Liver (tissue), 8 donors: ENCODE measurements at regions not wholly inside any gene's neighbourhood (a gene's known extent, or its start where the extent isn't known, plus 50 kb on each side); places are given as distances from the start of the nearest gene placed in this dataset.

ENCODE experiments used
- DNase-seq: peaks from one replicate; pipeline ENCODE4 v3.0.0-alpha.2; 2017; ENCODE audit warnings: low spot score
- H3K27ac ChIP-seq, 2 donors: one replicate each; pipeline ENCODE4 v1.7.0; 2013; ENCODE audit warnings: inconsistent platforms in 2 of 2, low read length in 2 of 2, control low read depth in 1 of 2, low read depth in 1 of 2, mild to moderate bottlenecking in 1 of 2
- H3K27me3 ChIP-seq, 4 donors: one replicate each; pipeline versions ENCODE4 v1.6.1 to v1.7.0; 2013; ENCODE audit warnings: low read length in 3 of 4, inconsistent platforms in 1 of 4, mild to moderate bottlenecking in 1 of 4, moderate library complexity in 1 of 4; ENCODE audit not compliant: control insufficient read depth in 4 of 4, insufficient read depth in 4 of 4
- H3K36me3 ChIP-seq, 4 donors: one replicate each; pipeline versions ENCODE4 v1.6.1 to v1.7.0; 2013; ENCODE audit warnings: low read length in 3 of 4, mild to moderate bottlenecking in 3 of 4, low read depth in 1 of 4, moderate library complexity in 1 of 4; ENCODE audit not compliant: control insufficient read depth in 4 of 4, insufficient read depth in 3 of 4
- H3K4me1 ChIP-seq, 4 donors: one replicate each; pipeline versions ENCODE4 v1.6.1 to v1.7.0; 2013; ENCODE audit warnings: low read length in 3 of 4, mild to moderate bottlenecking in 3 of 4, moderate library complexity in 1 of 4; ENCODE audit not compliant: control insufficient read depth in 4 of 4, insufficient read depth in 4 of 4
- H3K4me3 ChIP-seq, 3 donors: one replicate each; pipeline versions ENCODE4 v1.6.1 to v1.7.0; 2013; ENCODE audit warnings: low read length in 3 of 3, control low read depth in 1 of 3, low read depth in 1 of 3, mild to moderate bottlenecking in 1 of 3
- H3K9ac ChIP-seq, 2 donors: one replicate each; pipeline ENCODE4 v1.7.0; 2013; ENCODE audit warnings: low read length in 2 of 2, mild to moderate bottlenecking in 2 of 2, moderate library complexity in 2 of 2, control low read depth in 1 of 2, low read depth in 1 of 2
- H3K9me3 ChIP-seq, 4 donors: one replicate each; pipeline versions ENCODE4 v1.6.1 to v1.7.0; 2013; ENCODE audit warnings: low read length in 3 of 4; ENCODE audit not compliant: control insufficient read depth in 4 of 4
- EGR1 ChIP-seq, 2 donors: IDR thresholded peaks; 2 replicates each; pipeline ENCODE4 v1.6.1; 2016 to 2018; ENCODE audit warnings: antibody characterized with exemption in 2 of 2, low read depth in 2 of 2
- FOXA1 ChIP-seq: IDR thresholded peaks from 2 replicates; pipeline ENCODE4 v1.6.1; 2016; ENCODE audit warnings: antibody characterized with exemption
- FOXA2 ChIP-seq: IDR thresholded peaks from 2 replicates; pipeline ENCODE4 v1.6.1; 2016; ENCODE audit warnings: antibody characterized with exemption
- GABPA ChIP-seq, 2 donors: IDR thresholded peaks in 1 of 2; conservative IDR thresholded peaks in 1 of 2; 2 replicates each; pipeline ENCODE4 v1.6.1; 2016; ENCODE audit warnings: antibody characterized with exemption in 2 of 2, mild to moderate bottlenecking in 1 of 2, moderate library complexity in 1 of 2
- HNF4A ChIP-seq, 2 donors: conservative IDR thresholded peaks; 2 replicates each; pipeline ENCODE4 v1.6.1; 2016; ENCODE audit warnings: antibody characterized with exemption in 2 of 2, mild to moderate bottlenecking in 2 of 2
- JUND ChIP-seq, 2 donors: IDR thresholded peaks; 2 replicates each; pipeline ENCODE4 v1.6.1; 2016; ENCODE audit warnings: antibody characterized with exemption in 2 of 2
- NR2F2 ChIP-seq: IDR thresholded peaks from 2 replicates; pipeline ENCODE4 v1.6.1; 2016; ENCODE audit warnings: antibody characterized with exemption
- RAD21 ChIP-seq, 2 donors: IDR thresholded peaks; 2 replicates each; pipeline ENCODE4 v1.6.1; 2016; ENCODE audit warnings: antibody characterized with exemption in 2 of 2, mild to moderate bottlenecking in 2 of 2
- RXRA ChIP-seq, 2 donors: IDR thresholded peaks; 2 replicates each; pipeline ENCODE4 v1.6.1; 2017 to 2018; ENCODE audit warnings: antibody characterized with exemption in 2 of 2, mild to moderate bottlenecking in 1 of 2
- SP1 ChIP-seq: IDR thresholded peaks from 2 replicates; pipeline ENCODE4 v1.6.1; 2018; ENCODE audit warnings: antibody characterized with exemption, mild to moderate bottlenecking
- TAF1 ChIP-seq: conservative IDR thresholded peaks from 2 replicates; pipeline ENCODE4 v1.6.1; 2016; ENCODE audit warnings: antibody characterized with exemption, mild to moderate bottlenecking
- YY1 ChIP-seq: IDR thresholded peaks from 2 replicates; pipeline ENCODE4 v1.6.1; 2016; ENCODE audit warnings: antibody characterized with exemption, mild to moderate bottlenecking
- WGBS: extraction: QIAGEN DNeasy Blood & Tissue Kit; methylation state at CpG from one replicate; pipeline ENCODE4 v1.1.7; 2013; 5-methylcytosine and 5-hydroxymethylcytosine counted together
- TF ChIP-seq, protein P1 (sequence below): fragments of 150-350 bp; IDR thresholded peaks from 2 replicates; pipeline ENCODE4 v1.5.1; 2017; ENCODE audit warnings: improper control_type of control experiment, low read depth, low read length; ENCODE audit not compliant: missing input control
- TF ChIP-seq, protein P2 (sequence below): IDR thresholded peaks from 2 replicates; pipeline ENCODE4 v1.6.1; 2016; ENCODE audit warnings: antibody characterized with exemption
- TF ChIP-seq, protein P3 (sequence below): IDR thresholded peaks from 2 replicates; pipeline ENCODE4 v1.6.1; 2016; ENCODE audit warnings: antibody characterized with exemption, mild to moderate bottlenecking
- TF ChIP-seq, protein P4 (sequence below): IDR thresholded peaks from 2 replicates; pipeline ENCODE4 v1.6.1; 2016; ENCODE audit warnings: antibody characterized with exemption
- TF ChIP-seq, protein P5 (sequence below): IDR thresholded peaks from 2 replicates; pipeline ENCODE4 v1.6.1; 2016; ENCODE audit warnings: antibody characterized with exemption
- donor health status: healthy.
- donor health status: healthy.
- donor health status: healthy.
- donor health status: healthy.
- donor health status: healthy.

DNA sequence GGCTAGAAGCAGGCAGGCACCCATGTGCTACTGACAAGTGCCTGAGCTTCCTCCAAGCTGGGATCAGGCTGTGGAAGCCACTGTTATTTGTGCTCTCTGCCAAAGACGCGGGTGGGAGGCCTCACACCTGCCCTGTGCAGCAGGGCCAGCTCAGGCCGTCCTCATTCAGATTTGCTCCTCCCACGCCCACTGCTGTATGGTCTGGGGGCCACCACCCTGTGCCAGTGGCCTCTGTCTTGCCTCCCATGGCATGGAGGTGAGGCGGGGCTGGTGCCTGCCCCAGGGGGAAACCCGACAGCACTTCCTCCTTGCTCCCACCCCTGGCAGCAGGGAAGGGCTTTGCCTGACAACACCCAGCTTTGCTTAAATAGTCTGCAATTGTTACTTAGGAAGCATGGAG, 356.5 kb upstream of the CDH8 start:
- Histone ChIP-seq H3K27me3 (no peaks in the 10 kb centered on the region), H3K4me1 (no peaks in the 10 kb centered on the region), H3K9ac (no peak overlapping the region), H3K9me3 (no peaks in the 10 kb centered on the region), H3K36me3 (no peaks in the 10 kb centered on the region), H3K4me3 (no peak overlapping the region), H3K27ac (no peak overlapping the region)
- DNase-seq: no peak
- TF ChIP-seq YY1 (no peak), GABPA (IDR thresholded peaks at IDR 0.05 in 1 of 2, conservative IDR thresholded peaks at IDR 0.05 in 1 of 2) (no peak), FOXA2 (no peak), TAF1 (no peak), RAD21 (IDR thresholded peaks at IDR 0.05) (no peak), FOXA1 (no peak), HNF4A (conservative IDR thresholded peaks at IDR 0.05) (no peak), JUND (IDR thresholded peaks at IDR 0.05) (no peak), RXRA (IDR thresholded peaks at IDR 0.05) (no peak), SP1 (no peak), NR2F2 (no peak), EGR1 (IDR thresholded peaks at IDR 0.05; ENCODE audit: low read depth in 2 of 2) (no peak)
- TF ChIP-seq, protein P1, sequence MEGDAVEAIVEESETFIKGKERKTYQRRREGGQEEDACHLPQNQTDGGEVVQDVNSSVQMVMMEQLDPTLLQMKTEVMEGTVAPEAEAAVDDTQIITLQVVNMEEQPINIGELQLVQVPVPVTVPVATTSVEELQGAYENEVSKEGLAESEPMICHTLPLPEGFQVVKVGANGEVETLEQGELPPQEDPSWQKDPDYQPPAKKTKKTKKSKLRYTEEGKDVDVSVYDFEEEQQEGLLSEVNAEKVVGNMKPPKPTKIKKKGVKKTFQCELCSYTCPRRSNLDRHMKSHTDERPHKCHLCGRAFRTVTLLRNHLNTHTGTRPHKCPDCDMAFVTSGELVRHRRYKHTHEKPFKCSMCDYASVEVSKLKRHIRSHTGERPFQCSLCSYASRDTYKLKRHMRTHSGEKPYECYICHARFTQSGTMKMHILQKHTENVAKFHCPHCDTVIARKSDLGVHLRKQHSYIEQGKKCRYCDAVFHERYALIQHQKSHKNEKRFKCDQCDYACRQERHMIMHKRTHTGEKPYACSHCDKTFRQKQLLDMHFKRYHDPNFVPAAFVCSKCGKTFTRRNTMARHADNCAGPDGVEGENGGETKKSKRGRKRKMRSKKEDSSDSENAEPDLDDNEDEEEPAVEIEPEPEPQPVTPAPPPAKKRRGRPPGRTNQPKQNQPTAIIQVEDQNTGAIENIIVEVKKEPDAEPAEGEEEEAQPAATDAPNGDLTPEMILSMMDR: no peak
- TF ChIP-seq, protein P2, sequence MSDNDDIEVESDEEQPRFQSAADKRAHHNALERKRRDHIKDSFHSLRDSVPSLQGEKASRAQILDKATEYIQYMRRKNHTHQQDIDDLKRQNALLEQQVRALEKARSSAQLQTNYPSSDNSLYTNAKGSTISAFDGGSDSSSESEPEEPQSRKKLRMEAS: no peak
- TF ChIP-seq, protein P3, sequence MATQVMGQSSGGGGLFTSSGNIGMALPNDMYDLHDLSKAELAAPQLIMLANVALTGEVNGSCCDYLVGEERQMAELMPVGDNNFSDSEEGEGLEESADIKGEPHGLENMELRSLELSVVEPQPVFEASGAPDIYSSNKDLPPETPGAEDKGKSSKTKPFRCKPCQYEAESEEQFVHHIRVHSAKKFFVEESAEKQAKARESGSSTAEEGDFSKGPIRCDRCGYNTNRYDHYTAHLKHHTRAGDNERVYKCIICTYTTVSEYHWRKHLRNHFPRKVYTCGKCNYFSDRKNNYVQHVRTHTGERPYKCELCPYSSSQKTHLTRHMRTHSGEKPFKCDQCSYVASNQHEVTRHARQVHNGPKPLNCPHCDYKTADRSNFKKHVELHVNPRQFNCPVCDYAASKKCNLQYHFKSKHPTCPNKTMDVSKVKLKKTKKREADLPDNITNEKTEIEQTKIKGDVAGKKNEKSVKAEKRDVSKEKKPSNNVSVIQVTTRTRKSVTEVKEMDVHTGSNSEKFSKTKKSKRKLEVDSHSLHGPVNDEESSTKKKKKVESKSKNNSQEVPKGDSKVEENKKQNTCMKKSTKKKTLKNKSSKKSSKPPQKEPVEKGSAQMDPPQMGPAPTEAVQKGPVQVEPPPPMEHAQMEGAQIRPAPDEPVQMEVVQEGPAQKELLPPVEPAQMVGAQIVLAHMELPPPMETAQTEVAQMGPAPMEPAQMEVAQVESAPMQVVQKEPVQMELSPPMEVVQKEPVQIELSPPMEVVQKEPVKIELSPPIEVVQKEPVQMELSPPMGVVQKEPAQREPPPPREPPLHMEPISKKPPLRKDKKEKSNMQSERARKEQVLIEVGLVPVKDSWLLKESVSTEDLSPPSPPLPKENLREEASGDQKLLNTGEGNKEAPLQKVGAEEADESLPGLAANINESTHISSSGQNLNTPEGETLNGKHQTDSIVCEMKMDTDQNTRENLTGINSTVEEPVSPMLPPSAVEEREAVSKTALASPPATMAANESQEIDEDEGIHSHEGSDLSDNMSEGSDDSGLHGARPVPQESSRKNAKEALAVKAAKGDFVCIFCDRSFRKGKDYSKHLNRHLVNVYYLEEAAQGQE: no peak
- WGBS: 65% methylated on average over 6 of the region's 6 CpGs

DNA sequence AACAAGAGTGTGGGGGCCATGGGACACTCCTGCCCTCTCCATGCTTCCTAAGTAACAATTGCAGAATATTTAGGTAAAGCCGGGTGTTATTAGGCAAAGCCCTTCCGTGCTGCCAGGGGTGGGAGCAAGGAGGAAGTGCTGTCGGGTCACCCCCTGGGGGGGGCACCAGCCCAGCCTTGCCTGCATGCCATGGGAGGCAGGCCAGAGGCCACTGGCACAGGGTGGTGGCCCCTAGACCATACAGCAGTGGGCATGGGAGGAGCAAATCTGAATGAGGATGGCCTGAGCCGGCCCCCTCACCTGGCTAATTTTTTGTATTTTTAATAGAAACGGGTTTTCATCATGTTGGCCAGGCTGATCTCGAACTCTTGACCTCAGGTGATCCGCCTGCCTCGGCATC, 355.7 kb upstream of the CDH8 start:
- Histone ChIP-seq H3K36me3 (no peaks in the 10 kb centered on the region), H3K9ac (no peak overlapping the region), H3K9me3 (no peaks in the 10 kb centered on the region), H3K27ac (no peak overlapping the region), H3K27me3 (no peaks in the 10 kb centered on the region), H3K4me1 (no peaks in the 10 kb centered on the region), H3K4me3 (no peak overlapping the region)
- 83% methylated on average over 8 of the region's 8 CpGs for WGBS
- DNase-seq: no peak
- TF ChIP-seq, protein P2: no peak
- no peak for TF ChIP-seq JUND (IDR thresholded peaks at IDR 0.05)
- TF ChIP-seq FOXA2: no peak
- no peak for TF ChIP-seq SP1
- TF ChIP-seq RXRA (IDR thresholded peaks at IDR 0.05): no peak
- TF ChIP-seq, protein P1: no peak
- TF ChIP-seq YY1: no peak
- no peak for TF ChIP-seq HNF4A (conservative IDR thresholded peaks at IDR 0.05)
- TF ChIP-seq, protein P4, sequence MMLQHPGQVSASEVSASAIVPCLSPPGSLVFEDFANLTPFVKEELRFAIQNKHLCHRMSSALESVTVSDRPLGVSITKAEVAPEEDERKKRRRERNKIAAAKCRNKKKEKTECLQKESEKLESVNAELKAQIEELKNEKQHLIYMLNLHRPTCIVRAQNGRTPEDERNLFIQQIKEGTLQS: no peak
- no peak for TF ChIP-seq NR2F2
- no peak for TF ChIP-seq FOXA1
- TF ChIP-seq, protein P5, sequence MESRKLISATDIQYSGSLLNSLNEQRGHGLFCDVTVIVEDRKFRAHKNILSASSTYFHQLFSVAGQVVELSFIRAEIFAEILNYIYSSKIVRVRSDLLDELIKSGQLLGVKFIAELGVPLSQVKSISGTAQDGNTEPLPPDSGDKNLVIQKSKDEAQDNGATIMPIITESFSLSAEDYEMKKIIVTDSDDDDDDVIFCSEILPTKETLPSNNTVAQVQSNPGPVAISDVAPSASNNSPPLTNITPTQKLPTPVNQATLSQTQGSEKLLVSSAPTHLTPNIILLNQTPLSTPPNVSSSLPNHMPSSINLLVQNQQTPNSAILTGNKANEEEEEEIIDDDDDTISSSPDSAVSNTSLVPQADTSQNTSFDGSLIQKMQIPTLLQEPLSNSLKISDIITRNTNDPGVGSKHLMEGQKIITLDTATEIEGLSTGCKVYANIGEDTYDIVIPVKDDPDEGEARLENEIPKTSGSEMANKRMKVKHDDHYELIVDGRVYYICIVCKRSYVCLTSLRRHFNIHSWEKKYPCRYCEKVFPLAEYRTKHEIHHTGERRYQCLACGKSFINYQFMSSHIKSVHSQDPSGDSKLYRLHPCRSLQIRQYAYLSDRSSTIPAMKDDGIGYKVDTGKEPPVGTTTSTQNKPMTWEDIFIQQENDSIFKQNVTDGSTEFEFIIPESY: no peak
- TF ChIP-seq EGR1 (IDR thresholded peaks at IDR 0.05; ENCODE audit: low read depth in 2 of 2): no peak
